ENCODE measurements at regions not wholly inside any gene's neighbourhood (a gene's known extent, or its start where the extent isn't known, plus 50 kb on each side); places are given as distances from the start of the nearest gene placed in this dataset.

DNA sequence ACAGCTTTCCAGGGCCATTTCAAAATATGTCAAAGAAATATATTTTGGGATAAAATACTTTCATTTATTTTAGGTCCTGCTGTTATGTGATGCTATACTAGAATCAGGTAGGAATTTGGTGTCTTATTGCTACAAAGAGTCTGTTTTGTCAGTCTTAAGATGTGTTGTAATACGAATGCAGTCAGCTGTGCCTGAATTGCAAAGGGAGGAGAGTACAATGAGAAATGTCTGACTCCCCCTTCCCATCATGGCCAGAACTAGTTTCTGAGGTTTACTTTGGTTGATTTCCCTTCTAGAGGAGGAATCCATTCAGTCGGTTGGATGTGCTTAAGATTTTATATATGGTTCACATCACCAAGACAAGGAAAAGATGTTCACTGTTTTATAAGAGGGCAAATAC, 75.7 kb upstream of the TNFSF18 start:
- no peak overlapping the region for H3K4me2 ChIP-seq (ENCODE audit: insufficient read depth, low read length)
- no peaks in the 10 kb centered on the region for H3K79me2 ChIP-seq (ENCODE audit: control insufficient read depth, insufficient read depth, low read length)
- no peak for FAIRE-seq
- 8% methylated on average over 2 of the region's 2 CpGs for WGBS (ENCODE audit: insufficient coverage, low coverage, missing lambda C conversion rate)
- ChIA-PET POLR2A (no interaction called here), CTCF (ENCODE audit: low intra/inter-chr PET ratio) (no interaction called here)
- H3K9me1 ChIP-seq (ENCODE audit: control insufficient read depth, insufficient read depth, low read length), result no peaks in the 10 kb centered on the region
- H3K27me3 ChIP-seq (ENCODE audit: control insufficient read depth in 2 of 2, insufficient read depth in 2 of 2, low read length in 2 of 2), result peaks cover 3 to 9% of the 10 kb centered on the region in 2 experiments; a peak in 2 of 5 replicates
- TF ChIP-seq BCLAF1 (IDR thresholded peaks at IDR 0.05; ENCODE audit: borderline replicate concordance in 1 of 2, control insufficient read depth in 1 of 2, low read depth in 2 of 2, low read length in 1 of 2) (no peak), HOXB6 (CRISPR knock-in tag; IDR thresholded peaks at IDR 0.05; ENCODE audit: borderline replicate concordance) (no peak), NFYB (IDR thresholded peaks at IDR 0.05; ENCODE audit: extremely low read depth, insufficient read length) (no peak), PRMT5 (CRISPR knock-in tag; IDR thresholded peaks at IDR 0.05) (no peak), CHD2 (IDR thresholded peaks at IDR 0.05; ENCODE audit: low read depth, low read length) (no peak)
- TF ChIP-seq, protein P1, sequence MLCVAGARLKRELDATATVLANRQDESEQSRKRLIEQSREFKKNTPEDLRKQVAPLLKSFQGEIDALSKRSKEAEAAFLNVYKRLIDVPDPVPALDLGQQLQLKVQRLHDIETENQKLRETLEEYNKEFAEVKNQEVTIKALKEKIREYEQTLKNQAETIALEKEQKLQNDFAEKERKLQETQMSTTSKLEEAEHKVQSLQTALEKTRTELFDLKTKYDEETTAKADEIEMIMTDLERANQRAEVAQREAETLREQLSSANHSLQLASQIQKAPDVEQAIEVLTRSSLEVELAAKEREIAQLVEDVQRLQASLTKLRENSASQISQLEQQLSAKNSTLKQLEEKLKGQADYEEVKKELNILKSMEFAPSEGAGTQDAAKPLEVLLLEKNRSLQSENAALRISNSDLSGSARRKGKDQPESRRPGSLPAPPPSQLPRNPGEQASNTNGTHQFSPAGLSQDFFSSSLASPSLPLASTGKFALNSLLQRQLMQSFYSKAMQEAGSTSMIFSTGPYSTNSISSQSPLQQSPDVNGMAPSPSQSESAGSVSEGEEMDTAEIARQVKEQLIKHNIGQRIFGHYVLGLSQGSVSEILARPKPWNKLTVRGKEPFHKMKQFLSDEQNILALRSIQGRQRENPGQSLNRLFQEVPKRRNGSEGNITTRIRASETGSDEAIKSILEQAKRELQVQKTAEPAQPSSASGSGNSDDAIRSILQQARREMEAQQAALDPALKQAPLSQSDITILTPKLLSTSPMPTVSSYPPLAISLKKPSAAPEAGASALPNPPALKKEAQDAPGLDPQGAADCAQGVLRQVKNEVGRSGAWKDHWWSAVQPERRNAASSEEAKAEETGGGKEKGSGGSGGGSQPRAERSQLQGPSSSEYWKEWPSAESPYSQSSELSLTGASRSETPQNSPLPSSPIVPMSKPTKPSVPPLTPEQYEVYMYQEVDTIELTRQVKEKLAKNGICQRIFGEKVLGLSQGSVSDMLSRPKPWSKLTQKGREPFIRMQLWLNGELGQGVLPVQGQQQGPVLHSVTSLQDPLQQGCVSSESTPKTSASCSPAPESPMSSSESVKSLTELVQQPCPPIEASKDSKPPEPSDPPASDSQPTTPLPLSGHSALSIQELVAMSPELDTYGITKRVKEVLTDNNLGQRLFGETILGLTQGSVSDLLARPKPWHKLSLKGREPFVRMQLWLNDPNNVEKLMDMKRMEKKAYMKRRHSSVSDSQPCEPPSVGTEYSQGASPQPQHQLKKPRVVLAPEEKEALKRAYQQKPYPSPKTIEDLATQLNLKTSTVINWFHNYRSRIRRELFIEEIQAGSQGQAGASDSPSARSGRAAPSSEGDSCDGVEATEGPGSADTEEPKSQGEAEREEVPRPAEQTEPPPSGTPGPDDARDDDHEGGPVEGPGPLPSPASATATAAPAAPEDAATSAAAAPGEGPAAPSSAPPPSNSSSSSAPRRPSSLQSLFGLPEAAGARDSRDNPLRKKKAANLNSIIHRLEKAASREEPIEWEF (CRISPR knock-in tag; IDR thresholded peaks at IDR 0.05), result no peak
- H4K20me1 ChIP-seq (replicated peaks; ENCODE audit: control insufficient read depth, insufficient read depth, low read length), result no peaks in the 10 kb centered on the region
- no peak overlapping the region for H3K4me3 ChIP-seq
- H3K27ac ChIP-seq (ENCODE audit: extremely low read depth, low read depth, low read length), result no peak overlapping the region
- no peaks in the 10 kb centered on the region for H3K4me1 ChIP-seq (replicated peaks in 1 of 2; ENCODE audit: control insufficient read depth in 2 of 2, insufficient read depth in 2 of 2, low read length in 2 of 2)
- BruUV-seq (replicated peaks), result no TSS peak
- intact Hi-C loops (cut with micrococcal nuclease), result no loop called here
- H3K36me3 ChIP-seq (ENCODE audit: control insufficient read depth, insufficient read depth, low read length), result no peaks in the 10 kb centered on the region
- DNase-seq (ENCODE audit: extremely low read depth in 1 of 4, low spot score in 3 of 4), result no peak
- in situ Hi-C loops (cut with MboI), result no loop called here
- no peaks in the 10 kb centered on the region for H3K9me3 ChIP-seq (replicated peaks; ENCODE audit: control insufficient read depth, insufficient read depth, low read depth, low read length)
- H2AFZ ChIP-seq (ENCODE audit: low read depth, low read length), result no peak overlapping the region
- H3K9ac ChIP-seq (ENCODE audit: insufficient read depth in 1 of 2, low read depth in 2 of 2, low read length in 2 of 2), result no peak overlapping the region
- no peak for ATAC-seq

Data from K562 (cell line).